GM23248 (cell line): ENCODE measurements at regions not wholly inside any gene's neighbourhood (a gene's known extent, or its start where the extent isn't known, plus 50 kb on each side); places are given as distances from the start of the nearest gene placed in this dataset.

Experiments used
- EZH2 ChIP-seq: fragments of 200-600 bp; sonication (generic); IDR thresholded peaks from 2 replicates; pipeline ENCODE4 v1.6.1; 2018; ENCODE audit warnings: antibody characterized with exemption, mild to moderate bottlenecking; ENCODE audit not compliant: insufficient read depth, poor library complexity, severe bottlenecking
- EZH2phosphoT487 ChIP-seq: fragments of 200-600 bp; sonication (generic); IDR thresholded peaks from 2 replicates; pipeline ENCODE4 v1.6.1; 2018; ENCODE audit warnings: antibody characterized with exemption, moderate library complexity, mild to moderate bottlenecking, low read depth; ENCODE audit not compliant: insufficient read depth

DNA sequence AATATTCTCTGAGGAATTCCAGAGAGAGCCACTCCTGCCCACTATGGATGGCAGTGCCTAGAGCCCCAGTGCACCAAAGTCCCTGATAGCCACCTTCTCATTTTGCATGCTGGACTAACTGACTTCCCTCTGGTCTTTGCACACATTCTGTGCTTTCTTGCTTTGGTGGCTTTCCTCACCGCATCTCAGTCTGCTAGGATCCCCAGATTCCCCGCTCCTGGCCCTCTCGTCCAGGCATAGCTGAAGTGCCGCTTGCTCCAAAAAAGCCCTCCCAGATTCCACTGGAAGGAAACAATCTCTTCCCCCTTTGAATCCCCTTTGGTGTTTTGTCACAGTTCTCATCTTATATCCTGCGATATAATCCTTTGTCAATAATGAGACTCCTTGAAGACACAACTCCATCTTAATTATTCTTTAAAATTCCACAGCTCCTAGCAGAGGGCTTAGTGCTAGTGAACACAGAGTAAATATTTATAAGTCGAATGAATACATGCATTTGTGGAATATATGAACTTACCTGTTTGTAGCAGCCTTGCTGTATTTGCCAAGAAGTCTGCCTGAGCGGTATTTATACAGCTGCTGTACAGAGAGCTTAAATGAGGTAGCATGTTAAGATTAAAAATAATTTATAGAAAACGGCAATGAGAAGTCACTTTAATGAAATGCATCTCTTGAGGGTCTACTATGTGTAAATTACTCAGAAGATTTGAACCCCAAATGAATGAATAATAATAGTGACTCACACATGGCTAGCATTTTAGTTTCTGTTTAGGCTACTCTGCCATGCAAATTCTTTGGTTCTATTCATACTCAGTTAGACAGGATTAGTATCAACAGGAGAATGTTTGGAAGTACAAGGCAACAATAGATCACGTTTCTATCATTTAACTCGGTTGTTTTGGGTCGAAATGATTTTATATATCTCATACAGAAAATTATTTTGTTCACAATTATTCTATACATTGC is 421.9 kb upstream of the TENM3 start:
- TF ChIP-seq EZH2phosphoT487 = no peak
- TF ChIP-seq EZH2 = no peak
